WI38 (cell line): ENCODE measurements at regions not wholly inside any gene's neighbourhood (a gene's known extent, or its start where the extent isn't known, plus 50 kb on each side); places are given as distances from the start of the nearest gene placed in this dataset.

Experiments
- H3K4me3 ChIP-seq: 2 replicates; pipeline ENCODE4 v1.5.1; 2011; ENCODE audit warnings: low read depth, mild to moderate bottlenecking, control low read depth, low read length
- TF ChIP-seq, protein P1 (sequence below): IDR thresholded peaks from 2 replicates; pipeline ENCODE4 v1.5.1; 2012; ENCODE audit warnings: low read depth, mild to moderate bottlenecking, control low read depth, low read length

- no peak overlapping the region for H3K4me3 ChIP-seq
- TF ChIP-seq, protein P1, sequence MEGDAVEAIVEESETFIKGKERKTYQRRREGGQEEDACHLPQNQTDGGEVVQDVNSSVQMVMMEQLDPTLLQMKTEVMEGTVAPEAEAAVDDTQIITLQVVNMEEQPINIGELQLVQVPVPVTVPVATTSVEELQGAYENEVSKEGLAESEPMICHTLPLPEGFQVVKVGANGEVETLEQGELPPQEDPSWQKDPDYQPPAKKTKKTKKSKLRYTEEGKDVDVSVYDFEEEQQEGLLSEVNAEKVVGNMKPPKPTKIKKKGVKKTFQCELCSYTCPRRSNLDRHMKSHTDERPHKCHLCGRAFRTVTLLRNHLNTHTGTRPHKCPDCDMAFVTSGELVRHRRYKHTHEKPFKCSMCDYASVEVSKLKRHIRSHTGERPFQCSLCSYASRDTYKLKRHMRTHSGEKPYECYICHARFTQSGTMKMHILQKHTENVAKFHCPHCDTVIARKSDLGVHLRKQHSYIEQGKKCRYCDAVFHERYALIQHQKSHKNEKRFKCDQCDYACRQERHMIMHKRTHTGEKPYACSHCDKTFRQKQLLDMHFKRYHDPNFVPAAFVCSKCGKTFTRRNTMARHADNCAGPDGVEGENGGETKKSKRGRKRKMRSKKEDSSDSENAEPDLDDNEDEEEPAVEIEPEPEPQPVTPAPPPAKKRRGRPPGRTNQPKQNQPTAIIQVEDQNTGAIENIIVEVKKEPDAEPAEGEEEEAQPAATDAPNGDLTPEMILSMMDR: no peak
Measured at GRCh38 chr22:48371391-48371790, 1456.3 kb downstream of the BRD1 start.

DNA sequence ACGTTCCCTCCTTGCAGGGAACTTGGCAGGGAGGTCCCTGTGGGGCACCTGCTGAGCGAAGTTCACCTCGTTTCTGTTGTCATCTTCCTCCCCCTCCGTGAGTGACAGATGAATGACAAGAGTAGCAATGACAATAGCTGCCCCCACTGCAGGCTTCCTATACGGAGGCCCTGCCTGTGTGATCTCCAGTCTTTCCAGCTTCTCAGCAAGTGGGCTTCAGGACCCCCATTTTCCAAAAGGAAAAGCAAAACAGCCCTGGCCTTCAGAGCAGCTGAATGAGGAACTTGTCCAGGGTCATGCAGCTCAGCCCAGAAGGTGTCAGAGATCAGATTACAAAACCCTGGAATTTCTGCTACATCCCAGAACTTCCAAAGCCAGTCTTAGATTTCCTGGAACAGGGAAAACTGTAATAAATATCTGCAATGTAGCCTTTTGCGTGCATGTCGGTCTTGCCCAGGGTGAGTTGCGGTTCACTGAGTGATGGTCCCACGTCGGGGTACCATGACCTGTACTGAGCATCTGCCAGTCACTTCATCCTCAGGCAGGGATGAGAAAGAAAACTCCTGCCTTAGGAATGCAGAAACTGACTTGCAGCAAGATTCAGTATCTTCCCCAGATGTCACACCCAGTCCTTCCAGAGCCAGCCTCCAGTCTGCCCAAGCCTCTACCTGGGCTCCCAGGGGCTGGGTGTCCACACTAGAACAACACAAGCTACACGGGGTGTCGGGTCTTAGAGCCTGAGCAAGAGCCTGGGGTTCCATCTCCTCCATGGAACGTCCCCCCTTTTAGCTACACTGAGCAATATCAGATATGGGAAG is 1457.0 kb downstream of the BRD1 start:
- H3K4me3 ChIP-seq: no peak overlapping the region
- TF ChIP-seq, protein P1: no peak

- no peak overlapping the region for H3K4me3 ChIP-seq
- TF ChIP-seq, protein P1: no peak
Measured at GRCh38 chr22:48369789-48370507, 1457.7 kb downstream of the BRD1 start.

GRCh38 chr22:48368975-48369525 is 1458.6 kb downstream of the BRD1 start:
- no peak overlapping the region for H3K4me3 ChIP-seq
- TF ChIP-seq, protein P1: no peak

GRCh38 chr22:48367731-48368130 is 1459.9 kb downstream of the BRD1 start:
- TF ChIP-seq, protein P1: no peak
- H3K4me3 ChIP-seq: no peak overlapping the region

GRCh38 chr22:48366591-48366990 is 1461.1 kb downstream of the BRD1 start:
- no peak overlapping the region for H3K4me3 ChIP-seq
- TF ChIP-seq, protein P1: no peak

DNA sequence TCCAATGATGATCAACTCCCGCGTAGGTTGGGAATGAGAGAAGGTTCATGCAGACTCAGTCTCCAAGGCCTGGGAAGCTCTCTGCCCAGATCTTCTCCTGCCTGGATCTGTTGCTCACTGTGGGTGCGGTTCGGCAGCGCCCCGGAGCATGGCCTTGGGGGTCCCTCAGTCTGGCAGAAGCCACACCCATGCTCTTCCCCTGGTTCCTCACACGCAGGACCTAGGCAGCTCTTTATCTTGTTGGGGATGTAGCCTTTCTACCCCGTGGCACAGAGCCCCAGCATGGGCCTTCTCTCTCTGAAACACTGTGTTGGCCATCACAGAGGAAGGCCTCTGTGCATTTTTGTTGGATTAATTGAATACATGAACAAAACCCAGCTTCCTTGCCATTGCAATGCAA is 1461.6 kb downstream of the BRD1 start:
- TF ChIP-seq, protein P1: no peak
- H3K4me3 ChIP-seq: no peak overlapping the region
